Astrocyte of the cerebellum (primary cell): ENCODE measurements at regions not wholly inside any gene's neighbourhood (a gene's known extent, or its start where the extent isn't known, plus 50 kb on each side); places are given as distances from the start of the nearest gene placed in this dataset.

Experiments used
- DNase-seq: peaks from one replicate; pipeline ENCODE4 v3.0.0-alpha.2; 2011; ENCODE audit warnings: low read depth
- H3K4me3 ChIP-seq: 2 replicates; pipeline ENCODE4 v1.5.1; 2011; ENCODE audit warnings: mild to moderate bottlenecking, low read depth, low read length, moderate library complexity
- CTCF ChIP-seq: IDR thresholded peaks from 2 replicates; pipeline ENCODE4 v1.5.1; 2012; ENCODE audit warnings: low read length, low read depth, moderate library complexity, mild to moderate bottlenecking; ENCODE audit errors: missing control alignments
- in situ Hi-C: cut with HindIII; loops from 2 replicates; pipeline ENCODE4 v1.10.0; 2017; ENCODE audit warnings: low sequenced_read_pairs

- peak; percentile 77 for DNase-seq
- H3K4me3 ChIP-seq, result no peak overlapping the region
- in situ Hi-C loops, result no loop called here
- no peak for TF ChIP-seq CTCF
These were observed 71.4 kb downstream of the DIRAS3 start for GRCh38 chr1:67978890-67979516.

- no peak for TF ChIP-seq CTCF
- no peak overlapping the region for H3K4me3 ChIP-seq
- in situ Hi-C loops, result no loop called here
- no peak for DNase-seq
These were observed 72.7 kb downstream of the DIRAS3 start for GRCh38 chr1:67977756-67978155.

- no peak for DNase-seq
- no peak overlapping the region for H3K4me3 ChIP-seq
- TF ChIP-seq CTCF, result no peak
- in situ Hi-C loops, result no loop called here
These were observed 77.4 kb downstream of the DIRAS3 start for GRCh38 chr1:67973051-67973450.

GRCh38 chr1:67970088-67970487, 80.3 kb downstream of the DIRAS3 start:
- TF ChIP-seq CTCF, result no peak
- peak; percentile 77 for DNase-seq
- in situ Hi-C loops, result no loop called here
- no peak overlapping the region for H3K4me3 ChIP-seq

GRCh38 chr1:67969446-67969845, 81.0 kb downstream of the DIRAS3 start:
- in situ Hi-C loops, result no loop called here
- no peak for DNase-seq
- H3K4me3 ChIP-seq, result no peak overlapping the region
- TF ChIP-seq CTCF, result no peak

- no peak for TF ChIP-seq CTCF
- no peak overlapping the region for H3K4me3 ChIP-seq
- no peak for DNase-seq
- in situ Hi-C loops, result no loop called here
These were observed 83.8 kb downstream of the DIRAS3 start for GRCh38 chr1:67966666-67967009.

GRCh38 chr1:67965995-67966665, 84.3 kb downstream of the DIRAS3 start:
- no peak for TF ChIP-seq CTCF
- no peak overlapping the region for H3K4me3 ChIP-seq
- in situ Hi-C loops, result no loop called here

More at GRCh38 chr1:67965995-67966665, 84.3 kb downstream of the DIRAS3 start:
- no peak for DNase-seq
